HEK293 (cell line): ENCODE measurements at regions not wholly inside any gene's neighbourhood (a gene's known extent, or its start where the extent isn't known, plus 50 kb on each side); places are given as distances from the start of the nearest gene placed in this dataset.
A peak's percentile ranks its signal among the peaks of the same experiment; 100 is the strongest.
"Not testable (repeated sequence)": the region's sequence is repeated elsewhere in the genome, so short reads cannot be mapped to it uniquely, and the experiment has no call there.

ENCODE experiments used
- CTCF ChIA-PET: fragments of 350-600 bp; formaldehyde crosslinking; extraction: SDS; loops from one replicate; lab custom pipeline; 2021; ENCODE audit warnings: antibody characterized with exemption; lab: Yijun Ruan, JAX
- POLR2A ChIA-PET: fragments of 300-600 bp; formaldehyde crosslinking; extraction: SDS; loops from one replicate; lab custom pipeline; 2020; ENCODE audit warnings: antibody characterized with exemption, inconsistent platforms; lab: Yijun Ruan, JAX
- H3K27ac ChIP-seq: fragments of 200-500 bp; sonication (Bioruptor generic); 2 replicates; pipeline ENCODE4 v1.5.1; 2014; ENCODE audit warnings: low read depth, low read length, control low read depth, inconsistent platforms; ENCODE audit errors: extremely low read depth
- H3K36me3 ChIP-seq, 2 experiments: fragments of 200-500 bp in 1 of 2; sonication (Bioruptor generic) in 1 of 2; 1 replicate in 1 of 2; 2 replicates in 1 of 2; pipeline ENCODE4 v1.5.1; 2014 to 2017; ENCODE audit warnings: inconsistent platforms in 2 of 2, low read length in 2 of 2; ENCODE audit not compliant: control insufficient read depth in 2 of 2, insufficient read depth in 1 of 2
- H3K4me1 ChIP-seq: fragments of 200-500 bp; sonication (Bioruptor generic); 2 replicates; pipeline ENCODE4 v1.5.1; 2014; ENCODE audit warnings: mild to moderate bottlenecking, low read length, inconsistent platforms; ENCODE audit not compliant: control insufficient read depth, insufficient read depth
- H3K4me3 ChIP-seq: 2 replicates; pipeline ENCODE4 v1.5.1; 2011; ENCODE audit warnings: low read depth, mild to moderate bottlenecking, control low read depth, low read length, moderate library complexity
- H3K9me3 ChIP-seq: fragments of 200-500 bp; sonication (Bioruptor generic); 2 replicates; pipeline ENCODE4 v1.5.1; 2014; ENCODE audit warnings: low read depth, low read length, inconsistent platforms; ENCODE audit not compliant: control insufficient read depth, insufficient read depth
- EGR2 ChIP-seq: fragments of 450-650 bp; formaldehyde crosslinking; IDR thresholded peaks from 2 replicates; pipeline ENCODE4 v1.5.1; 2016; ENCODE audit warnings: low read depth, missing biosample characterization, missing genetic modification characterization
- HOXD13 ChIP-seq: sonication (generic); formaldehyde crosslinking; IDR thresholded peaks from 2 replicates; pipeline ENCODE4 v1.8.0; 2022; ENCODE audit warnings: missing genetic modification reagents, borderline replicate concordance
- ZIC2 ChIP-seq: fragments of 450-650 bp; formaldehyde crosslinking; IDR thresholded peaks from 2 replicates; pipeline ENCODE4 v1.5.1; 2016; ENCODE audit warnings: missing biosample characterization, missing genetic modification characterization
- ZNF10 ChIP-seq: fragments of 450-650 bp; formaldehyde crosslinking; IDR thresholded peaks from 2 replicates; pipeline ENCODE4 v1.5.1; 2017; ENCODE audit warnings: missing biosample characterization, missing genetic modification characterization
- ZNF157 ChIP-seq: fragments of 450-650 bp; formaldehyde crosslinking; IDR thresholded peaks from 2 replicates; pipeline ENCODE4 v1.5.1; 2016; ENCODE audit warnings: missing biosample characterization, missing genetic modification characterization
- ZNF223 ChIP-seq: fragments of 450-650 bp; formaldehyde crosslinking; IDR thresholded peaks from 2 replicates; pipeline ENCODE4 v1.5.1; 2016; ENCODE audit warnings: missing biosample characterization, missing genetic modification characterization
- ZNF404 ChIP-seq: fragments of 450-650 bp; formaldehyde crosslinking; IDR thresholded peaks from 2 replicates; pipeline ENCODE4 v1.5.1; 2017; ENCODE audit warnings: missing biosample characterization, missing genetic modification characterization
- ZNF426 ChIP-seq: fragments of 450-650 bp; formaldehyde crosslinking; IDR thresholded peaks from 2 replicates; pipeline ENCODE4 v1.5.1; 2017; ENCODE audit warnings: missing biosample characterization, missing genetic modification characterization, mild to moderate bottlenecking, inconsistent platforms, moderate library complexity
- ZNF585B ChIP-seq: fragments of 450-650 bp; formaldehyde crosslinking; IDR thresholded peaks from 2 replicates; pipeline ENCODE4 v1.5.1; 2016; ENCODE audit warnings: missing biosample characterization, missing genetic modification characterization
- ZNF658 ChIP-seq: fragments of 450-650 bp; formaldehyde crosslinking; IDR thresholded peaks from 2 replicates; pipeline ENCODE4; 2016; ENCODE audit warnings: missing biosample characterization, missing genetic modification characterization
- ZNF76 ChIP-seq: fragments of 450-650 bp; formaldehyde crosslinking; IDR thresholded peaks from 2 replicates; pipeline ENCODE4; 2016; ENCODE audit warnings: low read depth, missing biosample characterization, missing genetic modification characterization, borderline replicate concordance
- TF ChIP-seq, protein P1 (sequence below): fragments of 450-650 bp; formaldehyde crosslinking; IDR thresholded peaks from 2 replicates; pipeline ENCODE4 v1.5.1; 2016; ENCODE audit warnings: missing biosample characterization, missing genetic modification characterization
- TF ChIP-seq, protein P2 (sequence below): fragments of 450-650 bp; IDR thresholded peaks from 2 replicates; pipeline ENCODE4 v1.5.1; 2018; ENCODE audit warnings: missing biosample characterization, mild to moderate bottlenecking, missing genetic modification characterization
- TF ChIP-seq, protein P3 (sequence below): fragments of 450-650 bp; formaldehyde crosslinking; IDR thresholded peaks from 2 replicates; pipeline ENCODE4 v1.5.1; 2017; ENCODE audit warnings: missing biosample characterization, missing genetic modification characterization

DNA sequence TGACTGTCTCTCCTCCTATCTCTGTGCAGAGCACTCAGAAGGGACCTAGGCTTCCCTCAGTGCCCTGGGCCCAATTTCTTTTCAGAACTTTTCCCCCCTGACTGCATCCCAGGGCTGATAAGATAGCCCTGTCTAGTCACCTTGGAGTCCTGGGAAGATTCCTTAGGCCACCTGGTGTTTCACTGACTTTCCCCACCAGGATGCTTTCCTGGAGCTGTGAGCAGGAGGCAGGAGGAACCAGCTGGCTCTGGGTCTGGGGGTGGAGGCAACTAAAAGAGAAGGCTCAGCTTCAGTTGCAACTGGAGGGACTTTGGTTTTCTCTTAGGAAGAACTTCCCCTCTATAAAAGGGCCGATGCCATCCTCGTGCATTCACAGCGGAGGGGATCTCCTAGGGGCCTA, 115.1 kb downstream of the TNFRSF13B start:
- CTCF ChIA-PET, result interaction anchor here (0.6 kb wide), 1 partner anchor 191 kb away, joined by 3 read pairs; no protein-coding TSS in a partner anchor
- H3K4me1 ChIP-seq, H3K27ac ChIP-seq, H3K36me3 ChIP-seq, POLR2A ChIA-PET, H3K9me3 ChIP-seq, H3K4me3 ChIP-seq: not testable (repeated sequence)
- peak; percentile 18; the same call in 1 of the 2 replicates for TF ChIP-seq ZIC2 (tag by site-specific recombination)

DNA sequence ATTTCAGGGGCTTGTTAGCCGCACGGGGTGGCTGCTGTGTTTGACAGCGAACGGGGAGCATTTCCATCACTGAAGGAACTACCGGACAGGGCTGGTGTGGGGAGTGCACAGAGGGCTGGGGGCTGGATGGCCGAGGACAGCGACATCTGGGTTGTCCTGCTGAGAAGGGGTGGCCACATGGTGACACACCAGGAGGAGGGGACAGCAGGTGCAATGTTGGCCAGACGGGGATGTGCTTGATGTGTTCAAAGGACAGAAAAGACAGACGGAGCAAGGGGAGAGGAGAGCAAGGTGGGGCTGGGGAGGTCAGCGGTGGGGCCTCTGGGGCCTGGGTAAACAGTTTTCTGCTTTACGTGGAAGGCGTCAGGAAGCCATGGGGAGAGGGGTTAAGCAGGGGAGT, 115.7 kb downstream of the TNFRSF13B start:
- H3K4me1 ChIP-seq, H3K9me3 ChIP-seq, H3K27ac ChIP-seq, POLR2A ChIA-PET, H3K4me3 ChIP-seq, H3K36me3 ChIP-seq, CTCF ChIA-PET: not testable (repeated sequence)

DNA sequence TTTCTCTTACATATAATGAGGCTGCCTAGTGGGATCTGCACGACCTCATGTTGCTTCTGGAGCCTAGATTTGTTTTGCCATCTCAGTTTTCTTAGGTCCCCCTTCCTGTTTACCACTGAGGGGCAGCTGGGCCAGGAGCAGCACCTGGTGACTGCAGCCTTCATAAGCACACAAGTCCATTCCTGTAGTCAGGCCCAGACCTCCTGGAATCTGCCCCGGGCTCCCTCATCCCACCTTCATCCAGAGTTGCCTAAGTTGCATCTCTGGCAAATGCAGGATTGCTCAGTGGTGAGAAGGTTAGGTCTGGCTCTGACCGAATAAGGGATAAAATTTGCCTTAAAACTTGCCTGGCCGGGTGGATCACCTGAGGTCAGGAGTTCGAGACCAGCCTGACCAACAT, 117.3 kb downstream of the TNFRSF13B start:
- H3K4me1 ChIP-seq, H3K27ac ChIP-seq, H3K9me3 ChIP-seq, H3K36me3 ChIP-seq, H3K4me3 ChIP-seq, POLR2A ChIA-PET: not testable (repeated sequence)
- CTCF ChIA-PET, result interaction anchor here (0.6 kb wide), 1 partner anchor 204 kb away, joined by 3 read pairs; no protein-coding TSS in a partner anchor

DNA sequence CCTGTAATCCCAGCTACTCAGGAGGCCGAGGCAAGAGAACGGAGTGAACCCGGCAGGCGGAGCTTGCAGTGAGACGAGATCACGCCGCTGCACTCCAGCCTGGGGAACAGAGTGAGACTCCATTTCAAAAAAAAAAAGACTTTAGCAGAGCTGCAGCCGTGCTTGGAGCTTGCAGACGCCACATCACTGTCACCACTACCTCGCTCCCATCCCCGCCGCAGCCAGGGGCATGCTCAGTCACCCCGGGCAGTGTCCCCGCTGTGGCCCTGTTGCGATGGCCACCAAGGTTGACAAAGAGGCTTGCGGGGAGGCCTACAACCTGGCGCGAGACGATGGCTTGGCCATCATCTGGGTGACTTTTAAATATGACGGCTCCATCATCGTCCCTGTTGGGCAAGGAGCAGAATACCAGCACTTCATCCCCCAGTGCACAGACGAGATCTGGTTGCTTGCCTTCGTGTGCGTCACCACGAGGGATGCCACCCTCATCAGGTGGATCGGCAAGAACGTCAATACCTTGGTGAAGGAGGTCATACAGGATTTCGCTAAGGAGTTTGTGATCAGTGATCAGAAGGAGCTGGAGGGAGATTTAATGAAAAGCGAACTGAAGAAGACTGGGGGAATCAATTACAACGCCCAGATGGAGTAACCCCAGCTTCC, 118.1 kb downstream of the TNFRSF13B start:
- H3K9me3 ChIP-seq, result no peaks in the 10 kb centered on the region
- ChIA-PET POLR2A (no interaction called here), CTCF (no interaction called here)
- H3K4me1 ChIP-seq, result no peaks in the 10 kb centered on the region
- no peaks in the 10 kb centered on the region for H3K36me3 ChIP-seq
- TF ChIP-seq EGR2 (no peak), ZNF658 (tag by site-specific recombination) (no peak), HOXD13 (CRISPR knock-in tag) (no peak), ZNF426 (tag by site-specific recombination) (no peak), ZNF223 (tag by site-specific recombination) (no peak), ZNF10 (tag by site-specific recombination) (no peak), ZNF404 (tag by site-specific recombination) (no peak), ZNF157 (no peak), ZNF585B (no peak), ZNF76 (no peak)
- TF ChIP-seq, protein P1, sequence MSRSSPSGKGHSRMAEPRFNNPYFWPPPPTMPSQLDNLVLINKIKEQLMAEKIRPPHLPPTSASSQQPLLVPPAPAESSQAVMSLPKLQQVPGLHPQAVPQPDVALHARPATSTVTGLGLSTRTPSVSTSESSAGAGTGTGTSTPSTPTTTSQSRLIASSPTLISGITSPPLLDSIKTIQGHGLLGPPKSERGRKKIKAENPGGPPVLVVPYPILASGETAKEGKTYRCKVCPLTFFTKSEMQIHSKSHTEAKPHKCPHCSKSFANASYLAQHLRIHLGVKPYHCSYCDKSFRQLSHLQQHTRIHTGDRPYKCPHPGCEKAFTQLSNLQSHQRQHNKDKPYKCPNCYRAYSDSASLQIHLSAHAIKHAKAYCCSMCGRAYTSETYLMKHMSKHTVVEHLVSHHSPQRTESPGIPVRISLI (tag by site-specific recombination), result no peak
- TF ChIP-seq, protein P2, sequence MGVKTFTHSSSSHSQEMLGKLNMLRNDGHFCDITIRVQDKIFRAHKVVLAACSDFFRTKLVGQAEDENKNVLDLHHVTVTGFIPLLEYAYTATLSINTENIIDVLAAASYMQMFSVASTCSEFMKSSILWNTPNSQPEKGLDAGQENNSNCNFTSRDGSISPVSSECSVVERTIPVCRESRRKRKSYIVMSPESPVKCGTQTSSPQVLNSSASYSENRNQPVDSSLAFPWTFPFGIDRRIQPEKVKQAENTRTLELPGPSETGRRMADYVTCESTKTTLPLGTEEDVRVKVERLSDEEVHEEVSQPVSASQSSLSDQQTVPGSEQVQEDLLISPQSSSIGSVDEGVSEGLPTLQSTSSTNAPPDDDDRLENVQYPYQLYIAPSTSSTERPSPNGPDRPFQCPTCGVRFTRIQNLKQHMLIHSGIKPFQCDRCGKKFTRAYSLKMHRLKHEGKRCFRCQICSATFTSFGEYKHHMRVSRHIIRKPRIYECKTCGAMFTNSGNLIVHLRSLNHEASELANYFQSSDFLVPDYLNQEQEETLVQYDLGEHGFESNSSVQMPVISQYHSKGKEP, result no peak
- TF ChIP-seq, protein P3, sequence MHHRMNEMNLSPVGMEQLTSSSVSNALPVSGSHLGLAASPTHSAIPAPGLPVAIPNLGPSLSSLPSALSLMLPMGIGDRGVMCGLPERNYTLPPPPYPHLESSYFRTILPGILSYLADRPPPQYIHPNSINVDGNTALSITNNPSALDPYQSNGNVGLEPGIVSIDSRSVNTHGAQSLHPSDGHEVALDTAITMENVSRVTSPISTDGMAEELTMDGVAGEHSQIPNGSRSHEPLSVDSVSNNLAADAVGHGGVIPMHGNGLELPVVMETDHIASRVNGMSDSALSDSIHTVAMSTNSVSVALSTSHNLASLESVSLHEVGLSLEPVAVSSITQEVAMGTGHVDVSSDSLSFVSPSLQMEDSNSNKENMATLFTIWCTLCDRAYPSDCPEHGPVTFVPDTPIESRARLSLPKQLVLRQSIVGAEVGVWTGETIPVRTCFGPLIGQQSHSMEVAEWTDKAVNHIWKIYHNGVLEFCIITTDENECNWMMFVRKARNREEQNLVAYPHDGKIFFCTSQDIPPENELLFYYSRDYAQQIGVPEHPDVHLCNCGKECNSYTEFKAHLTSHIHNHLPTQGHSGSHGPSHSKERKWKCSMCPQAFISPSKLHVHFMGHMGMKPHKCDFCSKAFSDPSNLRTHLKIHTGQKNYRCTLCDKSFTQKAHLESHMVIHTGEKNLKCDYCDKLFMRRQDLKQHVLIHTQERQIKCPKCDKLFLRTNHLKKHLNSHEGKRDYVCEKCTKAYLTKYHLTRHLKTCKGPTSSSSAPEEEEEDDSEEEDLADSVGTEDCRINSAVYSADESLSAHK, result no peak
- no peak overlapping the region for H3K4me3 ChIP-seq
- H3K27ac ChIP-seq, result no peak overlapping the region

DNA sequence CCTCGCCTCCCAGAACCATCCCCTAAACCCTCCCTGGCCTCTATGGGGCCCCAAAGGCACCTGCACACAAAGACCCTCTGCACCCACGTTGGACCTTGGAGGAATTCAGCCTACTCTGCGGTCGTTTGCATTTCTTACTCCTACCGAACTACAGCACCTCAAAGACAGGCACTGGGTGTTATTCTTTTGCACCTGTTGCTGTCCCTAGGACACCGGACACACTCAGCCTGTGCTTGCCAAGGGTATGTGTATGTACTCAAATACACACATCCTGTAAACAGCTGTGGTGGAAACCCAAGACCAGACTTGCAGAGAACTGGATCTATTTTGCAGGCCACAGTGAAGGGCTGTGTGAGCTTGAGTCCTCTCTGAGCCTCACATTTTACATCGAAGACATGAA, 122.1 kb downstream of the TNFRSF13B start:
- H3K36me3 ChIP-seq, H3K27ac ChIP-seq, H3K4me1 ChIP-seq, POLR2A ChIA-PET, H3K9me3 ChIP-seq, CTCF ChIA-PET, H3K4me3 ChIP-seq: not testable (repeated sequence)

DNA sequence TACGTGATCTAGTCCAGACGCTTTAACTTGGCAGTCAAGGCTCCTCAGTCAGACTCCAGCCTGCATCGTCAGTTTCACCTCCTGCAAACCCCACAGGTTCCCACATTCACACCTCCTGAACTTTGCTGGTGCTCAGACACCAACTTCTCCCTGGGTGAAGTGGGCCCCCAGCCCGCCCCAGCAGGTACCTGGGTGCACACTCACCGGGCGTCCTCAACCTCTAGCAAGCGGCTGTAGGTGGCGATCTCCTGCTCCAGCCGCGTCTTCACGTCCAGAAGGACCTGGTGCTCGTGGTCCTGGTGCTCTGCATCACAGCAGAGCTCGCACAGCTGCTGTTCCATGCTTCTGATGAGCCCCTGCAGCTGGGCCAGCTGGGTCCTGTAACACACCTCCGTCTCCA, 122.9 kb downstream of the TNFRSF13B start:
- H3K4me1 ChIP-seq, result not testable (repeated sequence)

DNA sequence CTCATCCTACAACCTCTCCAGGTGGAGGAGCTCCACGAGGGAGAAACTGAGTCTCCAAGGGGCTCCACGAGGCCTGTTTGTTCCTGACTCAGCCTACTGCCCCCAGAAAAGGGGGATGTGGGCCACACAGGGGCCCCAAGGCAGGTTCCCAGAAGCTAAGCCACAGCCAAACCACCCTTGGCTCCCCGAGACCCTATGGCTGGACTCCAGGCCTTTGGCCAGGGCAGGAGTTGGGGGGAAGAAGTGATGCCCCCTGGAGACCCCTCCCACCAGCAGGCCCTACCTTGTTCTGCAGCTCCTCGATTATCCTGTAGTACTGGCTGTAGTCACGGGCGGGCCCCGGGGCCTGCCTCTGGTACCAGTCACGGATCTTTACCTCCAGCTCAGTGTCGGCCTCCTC, 126.8 kb downstream of the TNFRSF13B start:
- H3K36me3 ChIP-seq, H3K27ac ChIP-seq, CTCF ChIA-PET, POLR2A ChIA-PET, H3K4me3 ChIP-seq, H3K9me3 ChIP-seq, H3K4me1 ChIP-seq: not testable (repeated sequence)

More for the DNA sequence above, 122.9 kb downstream of the TNFRSF13B start:
- H3K36me3 ChIP-seq, H3K9me3 ChIP-seq, H3K27ac ChIP-seq, CTCF ChIA-PET, H3K4me3 ChIP-seq, POLR2A ChIA-PET: not testable (repeated sequence)
